ENCODE measurements at regions not wholly inside any gene's neighbourhood (a gene's known extent, or its start where the extent isn't known, plus 50 kb on each side); places are given as distances from the start of the nearest gene placed in this dataset.

DNA sequence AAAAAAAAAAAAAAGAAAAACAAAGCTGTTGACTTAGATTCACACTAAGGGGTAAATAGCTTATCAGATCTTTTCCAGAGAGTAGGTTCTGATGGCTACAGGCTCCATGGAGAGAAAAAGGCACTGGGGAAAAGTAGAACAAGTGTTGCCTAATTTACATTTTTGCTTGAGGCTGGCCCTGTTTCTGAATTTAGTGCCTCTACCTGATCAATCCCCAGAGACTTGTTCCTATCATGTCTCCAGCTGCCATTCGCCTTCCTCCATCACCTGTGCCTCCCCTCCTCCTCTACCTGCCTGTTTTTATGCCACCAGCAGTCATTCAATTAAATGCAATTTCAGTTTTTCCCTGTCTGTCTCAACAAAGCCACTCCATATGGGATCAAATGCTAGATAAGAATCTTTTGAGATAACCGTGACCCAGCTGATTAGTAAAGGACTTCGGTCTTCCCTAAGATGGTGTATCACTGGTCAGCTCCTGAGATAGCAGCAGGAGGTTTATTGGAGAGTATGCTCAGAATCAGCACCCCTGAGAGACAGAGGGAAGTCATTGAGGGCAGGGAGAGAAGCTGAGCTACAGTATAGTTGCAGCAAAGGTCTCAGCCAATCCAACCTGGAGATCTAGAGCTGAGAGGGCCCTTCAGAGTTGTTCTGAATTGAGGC, 88.1 kb upstream of the GADL1 start:
- H3K27ac Mint-ChIP-seq: no peak overlapping the region
- no peak for ATAC-seq (ENCODE audit: low read depth)
- H3K4me1 Mint-ChIP-seq: peaks cover 1% of the 10 kb centered on the region
- H3K27me3 Mint-ChIP-seq: peaks cover 3% of the 10 kb centered on the region
- no peak overlapping the region for H3K4me3 Mint-ChIP-seq
- H3K36me3 Mint-ChIP-seq: no peaks in the 10 kb centered on the region
- POLR2A ChIA-PET: no interaction called here
- no peak for DNase-seq
- H3K9me3 Mint-ChIP-seq: no peaks in the 10 kb centered on the region

- H3K4me3 Mint-ChIP-seq: no peak overlapping the region
- no peak overlapping the region for H3K27ac Mint-ChIP-seq
- H3K27me3 Mint-ChIP-seq: peaks cover 7% of the 10 kb centered on the region
- no peaks in the 10 kb centered on the region for H3K9me3 Mint-ChIP-seq
- no peaks in the 10 kb centered on the region for H3K36me3 Mint-ChIP-seq
- ATAC-seq (ENCODE audit: low read depth) (no peak), DNase-seq (no peak)
- POLR2A ChIA-PET: no interaction called here
- H3K4me1 Mint-ChIP-seq: peaks cover 1% of the 10 kb centered on the region
Observed at GRCh38 chr3:30984855-30985749, 90.6 kb upstream of the GADL1 start.

GRCh38 chr3:30986551-30986950, 92.1 kb upstream of the GADL1 start:
- no peak for ATAC-seq (ENCODE audit: low read depth)
- Mint-ChIP-seq H3K9me3 (no peaks in the 10 kb centered on the region), H3K27me3 (peaks cover 7% of the 10 kb centered on the region), H3K27ac (no peak overlapping the region), H3K4me1 (peaks cover 1% of the 10 kb centered on the region), H3K36me3 (no peaks in the 10 kb centered on the region), H3K4me3 (no peak overlapping the region)
- POLR2A ChIA-PET: no interaction called here
- DNase-seq: no peak

DNA sequence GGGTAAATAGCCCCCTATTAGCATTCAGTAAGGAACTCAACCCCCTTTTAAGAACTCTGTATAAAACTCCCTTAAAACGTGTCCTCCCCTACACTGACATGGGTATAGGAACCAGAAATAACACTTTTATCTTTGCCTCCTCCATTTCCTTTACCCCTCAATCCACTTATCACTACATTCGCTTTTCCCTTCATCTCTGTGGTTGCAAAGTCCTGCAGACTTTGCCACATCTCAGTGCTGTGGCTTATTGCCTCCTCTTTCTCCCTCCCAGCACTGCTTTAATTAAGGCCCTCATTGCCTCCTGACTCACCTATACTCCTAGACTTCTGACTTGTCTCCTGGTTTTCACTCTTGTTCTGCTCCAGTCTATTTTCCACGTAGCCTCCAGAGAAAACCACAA, 94.3 kb upstream of the GADL1 start:
- ATAC-seq (ENCODE audit: low read depth) (no peak), DNase-seq (no peak)
- Mint-ChIP-seq H3K4me1 (peaks cover 1% of the 10 kb centered on the region), H3K4me3 (no peak overlapping the region), H3K36me3 (no peaks in the 10 kb centered on the region), H3K9me3 (peaks cover 2% of the 10 kb centered on the region), H3K27me3 (peaks cover 3% of the 10 kb centered on the region), H3K27ac (no peak overlapping the region)
- POLR2A ChIA-PET: no interaction called here

DNA sequence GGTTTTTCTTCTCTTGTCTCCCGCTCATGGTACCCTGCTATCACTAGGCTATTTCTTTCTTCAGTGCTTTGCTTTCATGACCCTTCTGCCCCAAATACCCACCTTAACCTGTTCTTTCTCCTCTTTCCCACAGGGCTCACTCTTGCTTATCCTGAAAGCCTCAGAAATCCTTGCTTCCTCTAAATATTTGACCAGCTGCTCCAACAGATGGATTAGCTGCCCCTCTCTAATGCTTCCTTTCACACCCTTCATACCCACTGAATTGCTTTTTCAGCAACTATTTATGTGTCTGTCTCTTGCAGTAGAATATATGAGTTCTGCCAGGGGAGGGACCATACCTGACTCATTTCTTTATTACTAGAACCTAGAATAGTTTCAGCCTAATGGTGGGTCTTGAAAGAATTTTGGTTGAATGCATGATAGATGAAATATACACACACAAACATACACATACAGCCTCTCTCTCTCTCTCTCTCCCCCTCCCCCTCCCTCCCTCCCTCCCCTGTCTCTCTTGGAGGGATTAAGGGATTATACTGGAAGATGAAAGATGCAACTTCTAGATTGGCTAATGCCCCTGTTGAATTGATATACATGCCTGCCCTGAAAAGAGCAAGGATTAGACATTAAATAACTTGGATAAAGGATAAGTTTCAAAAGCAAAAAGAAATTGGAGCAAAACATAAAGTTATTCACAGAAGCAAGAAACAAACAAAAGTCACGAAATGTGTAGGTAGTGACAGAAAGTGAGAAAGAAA, 95.0 kb upstream of the GADL1 start:
- Mint-ChIP-seq H3K27me3 (peaks cover 3% of the 10 kb centered on the region), H3K9me3 (peaks cover 2% of the 10 kb centered on the region), H3K36me3 (no peaks in the 10 kb centered on the region), H3K4me3 (no peak overlapping the region), H3K4me1 (peaks cover 1% of the 10 kb centered on the region), H3K27ac (no peak overlapping the region)
- POLR2A ChIA-PET: no interaction called here
- ATAC-seq (ENCODE audit: low read depth): no peak
- DNase-seq: no peak

DNA sequence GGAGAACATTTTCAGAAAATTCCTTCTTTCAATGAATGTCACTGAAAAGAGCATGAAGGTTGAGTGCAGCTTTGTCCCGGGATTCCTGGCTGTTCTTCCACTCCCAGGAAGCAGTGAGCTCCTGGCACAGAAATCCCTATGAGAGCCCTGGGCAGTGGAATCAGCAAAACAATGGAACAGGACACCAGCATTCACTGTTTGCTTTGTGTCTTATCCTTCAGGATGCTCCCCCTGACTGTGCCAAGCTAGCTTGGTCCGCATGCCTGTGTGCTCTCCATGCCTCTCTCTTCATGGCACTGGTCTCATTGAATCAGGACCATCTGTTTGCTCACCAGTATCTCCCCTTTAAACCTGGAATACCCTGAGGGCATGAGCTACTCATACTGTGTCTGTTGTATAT, 102.0 kb upstream of the GADL1 start:
- POLR2A ChIA-PET: no interaction called here
- H3K4me1 Mint-ChIP-seq: no peaks in the 10 kb centered on the region
- ATAC-seq (ENCODE audit: low read depth) (no peak), DNase-seq (no peak)
- H3K36me3 Mint-ChIP-seq: peaks cover 1% of the 10 kb centered on the region
- H3K27me3 Mint-ChIP-seq: peaks cover 3% of the 10 kb centered on the region
- no peak overlapping the region for H3K27ac Mint-ChIP-seq
- H3K9me3 Mint-ChIP-seq: peaks cover 8% of the 10 kb centered on the region
- no peak overlapping the region for H3K4me3 Mint-ChIP-seq

DNA sequence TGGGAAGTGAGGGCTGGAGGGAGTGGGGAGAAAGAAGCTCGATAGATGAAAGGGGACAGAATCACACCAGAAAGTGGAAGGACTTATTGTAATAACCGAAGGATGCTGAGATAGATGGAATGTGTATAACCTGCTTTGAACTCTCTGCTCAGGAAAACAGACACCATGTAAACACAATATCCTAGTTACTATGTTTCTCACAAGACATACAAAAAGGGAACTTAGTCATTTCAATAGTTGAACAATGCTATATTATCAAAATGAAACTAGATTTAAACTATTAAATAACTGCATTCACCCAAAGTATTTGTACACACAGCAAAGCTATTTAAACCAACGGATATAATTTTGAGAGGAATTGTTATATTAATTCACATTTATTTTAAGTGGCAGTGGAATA, 108.3 kb upstream of the GADL1 start:
- POLR2A ChIA-PET: no interaction called here
- no peak for ATAC-seq (ENCODE audit: low read depth)
- Mint-ChIP-seq H3K27me3 (no peaks in the 10 kb centered on the region), H3K27ac (no peak overlapping the region), H3K36me3 (peaks cover 3% of the 10 kb centered on the region), H3K4me3 (no peak overlapping the region), H3K4me1 (peaks cover 1% of the 10 kb centered on the region), H3K9me3 (peaks cover 3% of the 10 kb centered on the region)
- DNase-seq: no peak

- POLR2A ChIA-PET: no interaction called here
- H3K36me3 Mint-ChIP-seq: peaks cover 5% of the 10 kb centered on the region
- H3K27me3 Mint-ChIP-seq: no peaks in the 10 kb centered on the region
- no peak for DNase-seq
- peaks cover 10% of the 10 kb centered on the region for H3K9me3 Mint-ChIP-seq
- no peak overlapping the region for H3K27ac Mint-ChIP-seq
- ATAC-seq (ENCODE audit: low read depth): no peak
- H3K4me3 Mint-ChIP-seq: no peak overlapping the region
- peaks cover 5% of the 10 kb centered on the region for H3K4me1 Mint-ChIP-seq
Observed at GRCh38 chr3:31004025-31004678, 109.7 kb upstream of the GADL1 start.

- H3K4me1 Mint-ChIP-seq: peaks cover 4% of the 10 kb centered on the region
- H3K9me3 Mint-ChIP-seq: peaks cover 13% of the 10 kb centered on the region
- peaks cover 5% of the 10 kb centered on the region for H3K27me3 Mint-ChIP-seq
- no peak overlapping the region for H3K4me3 Mint-ChIP-seq
- no peak for DNase-seq
- H3K27ac Mint-ChIP-seq: no peak overlapping the region
- H3K36me3 Mint-ChIP-seq: peaks cover 2% of the 10 kb centered on the region
- no peak for ATAC-seq (ENCODE audit: low read depth)
- POLR2A ChIA-PET: no interaction called here
Observed at GRCh38 chr3:31008994-31009393, 114.5 kb upstream of the GADL1 start.

- H3K27me3 Mint-ChIP-seq: peaks cover 5% of the 10 kb centered on the region
- H3K4me3 Mint-ChIP-seq: no peak overlapping the region
- POLR2A ChIA-PET: no interaction called here
- peaks cover 2% of the 10 kb centered on the region for H3K36me3 Mint-ChIP-seq
- H3K27ac Mint-ChIP-seq: no peak overlapping the region
- H3K9me3 Mint-ChIP-seq: peaks cover 13% of the 10 kb centered on the region
- DNase-seq (no peak), ATAC-seq (ENCODE audit: low read depth) (no peak)
- H3K4me1 Mint-ChIP-seq: peaks cover 4% of the 10 kb centered on the region
Observed at GRCh38 chr3:31009881-31010280, 115.4 kb upstream of the GADL1 start.

- H3K27me3 Mint-ChIP-seq: peaks cover 5% of the 10 kb centered on the region
- no peak overlapping the region for H3K4me3 Mint-ChIP-seq
- H3K36me3 Mint-ChIP-seq: peaks cover 2% of the 10 kb centered on the region
- peaks cover 13% of the 10 kb centered on the region for H3K9me3 Mint-ChIP-seq
- ATAC-seq (ENCODE audit: low read depth) (no peak), DNase-seq (no peak)
- no peak overlapping the region for H3K27ac Mint-ChIP-seq
- POLR2A ChIA-PET: no interaction called here
- H3K4me1 Mint-ChIP-seq: peaks cover 4% of the 10 kb centered on the region
Observed at GRCh38 chr3:31010491-31010890, 116.0 kb upstream of the GADL1 start.

DNA sequence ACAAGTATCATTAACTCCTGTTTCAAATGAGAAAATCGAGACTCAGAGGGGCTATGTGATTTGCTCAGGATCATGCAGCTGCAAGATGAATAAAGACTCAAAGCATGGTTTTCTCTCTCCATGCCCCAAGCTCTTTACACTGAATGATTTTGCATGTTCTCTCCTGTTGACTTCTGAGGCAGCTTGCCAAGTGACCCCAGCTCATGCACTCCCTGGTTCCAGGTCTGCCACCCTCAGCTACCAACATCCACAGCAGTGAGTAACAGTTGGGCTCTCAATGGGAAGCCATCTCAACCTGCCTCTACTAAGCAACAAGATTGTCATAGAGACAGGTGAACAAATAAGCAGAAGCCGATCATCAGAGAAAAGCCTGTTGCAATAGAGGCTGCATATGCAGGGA, 116.9 kb upstream of the GADL1 start:
- H3K36me3 Mint-ChIP-seq: peaks cover 2% of the 10 kb centered on the region
- peaks cover 5% of the 10 kb centered on the region for H3K27me3 Mint-ChIP-seq
- no peak overlapping the region for H3K27ac Mint-ChIP-seq
- peaks cover 4% of the 10 kb centered on the region for H3K4me1 Mint-ChIP-seq
- H3K4me3 Mint-ChIP-seq: no peak overlapping the region
- DNase-seq (no peak), ATAC-seq (ENCODE audit: low read depth) (no peak)
- peaks cover 13% of the 10 kb centered on the region for H3K9me3 Mint-ChIP-seq
- POLR2A ChIA-PET: no interaction called here

GRCh38 chr3:31013090-31013489, 118.6 kb upstream of the GADL1 start:
- no peak for ATAC-seq (ENCODE audit: low read depth)
- DNase-seq: no peak
- POLR2A ChIA-PET: no interaction called here

More at GRCh38 chr3:31013090-31013489, 118.6 kb upstream of the GADL1 start:
- H3K27ac Mint-ChIP-seq: no peak overlapping the region
- H3K9me3 Mint-ChIP-seq: peaks cover 11% of the 10 kb centered on the region
- peaks cover 5% of the 10 kb centered on the region for H3K27me3 Mint-ChIP-seq
- H3K4me3 Mint-ChIP-seq: no peak overlapping the region
- peaks cover 4% of the 10 kb centered on the region for H3K4me1 Mint-ChIP-seq
- H3K36me3 Mint-ChIP-seq: peaks cover 2% of the 10 kb centered on the region
